PC-9 (cell line): ENCODE measurements at regions not wholly inside any gene's neighbourhood (a gene's known extent, or its start where the extent isn't known, plus 50 kb on each side); places are given as distances from the start of the nearest gene placed in this dataset.

ENCODE experiments used
- EZH2 ChIP-seq: fragments of 200-600 bp; sonication (generic); IDR thresholded peaks from 2 replicates; pipeline ENCODE4 v1.8.0; 2017; ENCODE audit warnings: antibody characterized with exemption, low read depth
- TF ChIP-seq, protein P1 (sequence below): fragments of 200-600 bp; sonication (generic); conservative IDR thresholded peaks from 2 replicates; pipeline ENCODE4 v1.6.1; 2017; ENCODE audit warnings: mixed run types, antibody characterized with exemption, mild to moderate bottlenecking, moderate library complexity

DNA sequence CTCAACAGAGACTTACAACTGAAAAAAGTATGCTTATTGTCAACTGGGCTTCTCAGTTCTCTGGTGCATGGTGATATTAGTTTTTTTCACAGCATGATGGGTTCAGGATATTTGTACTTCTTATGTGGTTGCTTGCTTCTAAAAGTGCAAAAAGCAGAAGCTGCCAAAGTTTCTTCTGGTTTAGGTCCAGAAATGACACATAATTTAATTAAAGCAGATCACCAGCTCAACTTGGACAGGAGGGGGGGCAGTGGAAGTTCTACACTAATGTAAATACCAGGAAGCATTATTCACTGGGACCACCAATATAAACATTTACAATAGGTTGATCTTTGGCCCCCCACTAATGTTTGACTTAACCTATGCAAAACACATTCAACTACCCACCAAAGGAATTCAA, 354.8 kb upstream of the BRINP3 start:
- TF ChIP-seq EZH2: no peak
- TF ChIP-seq, protein P1, sequence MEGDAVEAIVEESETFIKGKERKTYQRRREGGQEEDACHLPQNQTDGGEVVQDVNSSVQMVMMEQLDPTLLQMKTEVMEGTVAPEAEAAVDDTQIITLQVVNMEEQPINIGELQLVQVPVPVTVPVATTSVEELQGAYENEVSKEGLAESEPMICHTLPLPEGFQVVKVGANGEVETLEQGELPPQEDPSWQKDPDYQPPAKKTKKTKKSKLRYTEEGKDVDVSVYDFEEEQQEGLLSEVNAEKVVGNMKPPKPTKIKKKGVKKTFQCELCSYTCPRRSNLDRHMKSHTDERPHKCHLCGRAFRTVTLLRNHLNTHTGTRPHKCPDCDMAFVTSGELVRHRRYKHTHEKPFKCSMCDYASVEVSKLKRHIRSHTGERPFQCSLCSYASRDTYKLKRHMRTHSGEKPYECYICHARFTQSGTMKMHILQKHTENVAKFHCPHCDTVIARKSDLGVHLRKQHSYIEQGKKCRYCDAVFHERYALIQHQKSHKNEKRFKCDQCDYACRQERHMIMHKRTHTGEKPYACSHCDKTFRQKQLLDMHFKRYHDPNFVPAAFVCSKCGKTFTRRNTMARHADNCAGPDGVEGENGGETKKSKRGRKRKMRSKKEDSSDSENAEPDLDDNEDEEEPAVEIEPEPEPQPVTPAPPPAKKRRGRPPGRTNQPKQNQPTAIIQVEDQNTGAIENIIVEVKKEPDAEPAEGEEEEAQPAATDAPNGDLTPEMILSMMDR: no peak
